HG03469 (cell line): ENCODE measurements at regions not wholly inside any gene's neighbourhood (a gene's known extent, or its start where the extent isn't known, plus 50 kb on each side); places are given as distances from the start of the nearest gene placed in this dataset.

ENCODE experiments used
- ATAC-seq: cut with Tn5 transposase; IDR thresholded peaks from one replicate; pipeline ENCODE4 v1.9.1; 2021; ENCODE audit warnings: mild to moderate bottlenecking, moderate library complexity, moderate number of reproducible peaks; ENCODE audit not compliant: unreplicated experiment

DNA sequence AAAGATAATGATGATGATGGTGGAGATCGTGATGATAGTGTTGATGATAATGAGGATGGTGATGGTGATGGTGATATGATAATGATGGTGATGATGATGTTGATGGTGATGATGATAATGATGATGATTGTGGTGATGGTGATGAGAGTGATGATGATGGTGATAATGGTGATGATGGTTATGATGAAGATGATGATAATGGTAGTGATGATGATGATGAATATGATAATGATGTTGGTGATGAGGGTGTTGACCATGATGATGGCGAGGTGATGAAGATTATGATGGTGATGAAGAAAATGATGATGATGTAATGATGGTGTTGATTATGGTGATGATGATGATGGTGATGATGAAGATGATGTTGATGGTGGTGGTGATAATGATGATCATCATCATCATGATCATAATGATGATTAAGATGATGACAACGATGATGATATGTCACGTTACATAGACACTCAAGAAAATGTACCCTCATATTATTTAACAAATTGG, 1106.4 kb downstream of the NLGN4X start:
- no peak for ATAC-seq

DNA sequence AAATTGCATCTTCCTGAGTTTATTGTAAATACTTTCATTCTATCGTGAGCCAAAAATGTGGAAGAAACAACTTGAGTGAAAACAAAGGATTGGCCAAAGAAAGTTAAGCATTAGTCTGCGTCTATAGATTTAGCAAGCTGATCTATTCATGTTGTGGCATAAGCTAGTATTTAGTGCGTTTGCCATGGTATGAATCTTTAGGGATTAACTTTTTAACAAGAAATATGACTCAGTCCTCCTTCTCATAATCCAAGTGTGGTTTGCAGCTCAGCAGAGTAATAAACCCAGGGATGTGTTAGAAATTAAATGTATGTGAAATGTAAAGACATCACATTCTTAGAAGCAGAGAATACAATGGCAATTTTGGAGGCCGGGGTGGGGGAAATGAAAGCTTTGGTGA, 1110.9 kb downstream of the NLGN4X start:
- no peak for ATAC-seq

DNA sequence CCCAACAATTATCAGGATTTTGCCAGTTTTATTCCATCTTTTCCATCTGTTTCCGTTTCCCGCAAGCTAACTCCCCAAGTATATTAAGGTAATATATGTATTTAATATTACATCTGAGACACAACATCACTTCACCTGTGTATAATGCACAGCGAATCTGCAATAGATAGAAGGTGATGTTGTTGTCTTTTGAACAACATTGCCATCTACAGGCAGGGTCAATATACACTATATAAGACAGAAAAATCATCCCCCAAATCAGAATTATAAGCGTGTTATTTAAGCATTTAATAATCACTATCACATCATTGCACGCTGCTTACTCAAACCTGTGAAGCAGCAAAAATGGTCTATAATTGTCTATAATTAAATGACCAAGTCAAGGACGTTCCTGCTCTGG, 1115.5 kb downstream of the NLGN4X start:
- ATAC-seq = no peak

DNA sequence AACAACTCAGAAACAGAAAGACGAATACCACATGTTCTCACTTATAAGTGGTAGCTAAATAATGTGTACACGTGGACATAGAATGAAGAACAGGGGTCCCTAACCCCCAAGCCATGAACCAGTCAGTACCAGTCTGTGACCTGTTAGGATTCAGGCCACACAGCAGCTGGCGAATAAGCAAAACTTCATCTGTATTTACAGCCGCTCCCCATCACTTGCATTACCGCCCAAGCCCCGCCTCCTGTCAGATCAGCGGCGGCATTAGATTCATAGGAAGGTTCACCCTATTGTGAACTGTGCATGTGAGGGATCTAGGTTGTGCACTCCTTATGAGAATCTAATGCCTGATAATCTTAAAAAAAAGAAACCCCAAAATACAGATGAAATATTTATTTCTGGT, 1128.7 kb downstream of the NLGN4X start:
- no peak for ATAC-seq

DNA sequence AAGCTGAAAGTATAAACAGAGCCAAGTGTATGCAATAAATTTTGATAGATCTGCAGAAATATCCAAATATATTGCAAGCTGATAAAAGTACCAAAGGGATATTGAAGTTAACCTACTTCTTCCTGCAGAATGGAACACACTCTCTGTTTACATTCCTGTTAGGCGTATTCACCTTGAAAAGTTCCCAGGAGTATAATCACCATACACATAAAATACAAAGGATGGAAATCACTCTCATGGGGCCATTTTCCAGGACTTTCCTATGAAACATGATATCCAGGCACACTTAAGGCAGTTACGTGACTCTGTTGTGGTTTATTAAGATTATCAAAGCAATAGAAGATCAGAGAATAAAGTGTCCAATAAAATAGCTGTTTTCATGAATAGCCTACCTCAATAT, 1142.3 kb downstream of the NLGN4X start:
- ATAC-seq = no peak

DNA sequence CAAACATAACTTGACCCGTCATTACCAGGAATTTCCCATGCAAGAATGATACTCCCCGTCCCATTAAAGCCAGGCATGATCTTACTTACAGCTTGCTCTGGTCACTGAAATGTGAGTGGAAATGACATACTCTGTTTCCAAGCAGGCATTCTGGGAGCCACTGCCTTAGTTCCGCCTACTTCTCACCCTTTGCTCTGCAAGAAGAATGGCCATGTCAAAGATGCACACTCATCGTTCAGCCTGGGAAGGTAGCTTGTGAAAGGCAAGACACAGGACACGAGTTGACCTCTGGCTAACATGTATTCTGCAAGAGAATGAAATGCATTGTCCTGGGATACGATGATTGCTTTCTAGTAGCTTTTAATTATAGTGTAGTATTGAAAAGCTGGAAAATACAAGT, 1144.4 kb downstream of the NLGN4X start:
- ATAC-seq = no peak

DNA sequence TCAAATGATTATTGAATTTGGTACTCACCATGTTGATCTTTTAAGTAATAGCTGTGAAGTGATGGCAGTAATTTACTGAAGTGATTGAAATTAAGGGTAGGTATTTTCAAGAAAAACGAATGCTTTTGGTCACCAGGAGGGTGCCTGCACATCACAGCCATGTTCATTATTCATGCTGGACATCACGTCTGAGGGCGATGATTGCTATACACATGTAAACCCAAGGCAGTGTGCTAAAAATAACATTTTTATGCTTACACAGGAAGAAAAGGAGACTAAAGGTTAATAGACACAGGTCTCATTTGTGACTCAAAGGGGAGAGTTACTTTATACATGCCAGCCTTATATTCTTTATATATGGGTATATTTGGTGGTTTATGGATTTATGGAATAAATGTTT, 1146.0 kb downstream of the NLGN4X start:
- no peak for ATAC-seq

DNA sequence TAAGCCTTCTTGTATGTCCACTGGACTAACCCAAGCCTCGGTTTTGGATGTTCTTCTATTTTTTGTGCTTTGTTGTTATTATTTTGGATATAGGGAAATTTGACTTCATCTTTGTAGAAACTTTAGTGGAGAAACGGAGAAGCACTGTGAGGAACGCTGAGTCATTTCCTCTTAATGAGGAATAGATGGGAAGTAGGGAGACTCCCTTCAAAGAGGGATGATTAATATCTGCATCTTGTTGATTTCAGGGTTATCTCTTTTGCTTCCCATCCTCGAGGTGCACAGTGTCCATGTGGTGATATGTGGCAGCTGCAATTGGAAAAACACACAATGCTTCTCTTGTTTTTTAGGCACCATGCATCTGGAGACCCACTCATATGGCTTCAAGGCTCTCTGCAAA, 1147.9 kb downstream of the NLGN4X start:
- no peak for ATAC-seq

DNA sequence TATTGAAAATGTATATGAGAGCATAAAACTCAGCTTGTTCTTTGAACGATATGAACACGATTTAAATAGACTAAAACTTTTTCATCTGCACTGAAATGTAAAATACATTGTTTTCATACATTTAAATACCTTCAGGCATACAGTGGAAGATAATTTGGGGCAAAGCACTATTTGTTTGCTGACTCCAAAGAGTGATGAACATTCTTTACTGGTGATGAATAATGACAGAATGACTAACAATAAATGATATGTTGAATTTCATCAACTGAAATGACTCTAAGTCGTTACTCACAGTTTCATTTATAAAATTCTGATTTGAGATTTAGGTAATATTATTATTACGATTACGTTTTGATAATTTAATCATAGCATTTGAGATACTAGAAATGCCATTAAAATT, 1160.1 kb downstream of the NLGN4X start:
- ATAC-seq = no peak

DNA sequence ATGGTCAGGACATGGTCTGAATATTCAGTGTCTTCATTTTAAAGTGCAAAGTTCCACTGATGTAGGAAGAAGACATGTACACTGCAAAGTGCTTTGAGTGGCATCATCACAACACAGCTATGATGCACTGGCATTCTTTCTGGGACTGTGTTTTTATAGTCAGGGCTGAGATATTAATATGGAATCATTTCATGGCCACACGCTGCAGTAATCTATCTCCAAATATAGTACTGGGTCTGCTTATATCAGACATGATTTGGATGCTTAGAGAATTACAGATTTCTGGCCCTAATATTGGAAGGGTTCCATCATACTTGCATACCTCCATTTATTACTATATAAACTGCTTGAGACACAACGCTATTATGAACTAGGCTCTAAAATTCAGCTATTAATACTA, 1170.9 kb downstream of the NLGN4X start:
- ATAC-seq = no peak

DNA sequence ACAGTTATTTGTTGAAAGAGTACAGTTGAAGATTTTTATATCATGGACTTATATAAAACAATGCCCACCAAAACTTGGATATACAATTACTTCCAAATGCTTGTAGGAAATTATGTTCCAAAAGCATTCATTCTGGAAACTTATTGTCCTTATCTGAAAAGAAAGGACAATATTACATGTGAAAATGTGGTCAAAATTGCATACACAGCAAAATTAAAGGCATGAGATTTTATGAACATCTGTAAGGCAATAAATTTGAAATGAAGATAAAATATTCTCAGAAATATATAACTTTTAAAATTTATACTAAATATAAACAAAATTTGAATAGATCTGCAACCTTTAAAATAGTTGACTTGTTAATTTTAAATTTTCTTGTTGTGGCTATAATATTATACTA, 1173.8 kb downstream of the NLGN4X start:
- ATAC-seq = no peak

DNA sequence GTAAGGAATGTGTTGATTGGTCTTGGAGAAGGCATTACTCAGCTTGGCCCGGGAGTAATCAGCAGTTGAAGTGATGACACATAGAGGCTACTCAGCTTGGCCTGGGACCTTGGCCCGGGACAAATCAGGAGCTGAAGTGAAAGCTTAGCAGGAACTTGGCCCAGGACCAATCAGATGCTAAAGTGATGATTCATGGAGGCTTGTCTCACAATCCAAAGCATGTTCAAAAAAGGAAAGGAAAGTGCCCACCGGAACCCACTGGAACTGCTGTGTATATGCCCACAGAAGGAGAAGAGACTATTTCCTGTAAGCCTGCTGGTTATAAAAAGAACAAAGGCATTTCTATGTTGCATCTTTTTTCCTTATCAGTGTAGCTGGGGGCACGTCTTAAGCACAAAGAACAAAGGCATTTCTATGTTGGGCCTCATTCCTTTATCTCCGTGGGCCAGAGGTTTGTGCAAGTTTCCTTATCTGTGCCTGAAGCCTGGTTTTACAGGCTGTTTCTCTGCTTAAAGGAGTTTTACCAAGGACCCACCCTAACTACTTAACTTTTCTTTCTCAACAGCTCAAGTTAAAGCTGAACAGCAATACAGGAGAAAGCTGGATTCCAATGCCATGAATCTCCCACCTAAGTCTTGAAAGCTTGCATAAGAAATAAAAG, 1176.7 kb downstream of the NLGN4X start:
- ATAC-seq = no peak

DNA sequence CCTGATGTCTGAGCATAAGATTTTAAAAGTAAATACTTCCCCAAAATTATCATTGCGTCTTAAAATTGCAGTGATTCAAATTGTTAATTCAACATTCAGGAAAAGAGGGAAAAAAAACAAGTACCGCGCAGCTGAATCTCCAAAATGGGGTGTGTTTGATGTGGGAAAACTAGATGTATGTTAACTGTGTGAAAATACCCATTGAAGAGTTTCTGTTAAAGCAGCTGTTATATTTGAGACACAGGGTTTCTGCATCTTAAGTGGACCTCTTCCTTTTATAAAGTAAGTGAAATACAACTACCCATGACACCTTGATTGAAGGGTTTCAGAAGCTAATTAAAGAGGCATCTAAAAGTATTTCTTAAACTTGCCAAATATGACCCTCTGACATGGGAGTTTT, 1186.1 kb downstream of the NLGN4X start:
- ATAC-seq = no peak

DNA sequence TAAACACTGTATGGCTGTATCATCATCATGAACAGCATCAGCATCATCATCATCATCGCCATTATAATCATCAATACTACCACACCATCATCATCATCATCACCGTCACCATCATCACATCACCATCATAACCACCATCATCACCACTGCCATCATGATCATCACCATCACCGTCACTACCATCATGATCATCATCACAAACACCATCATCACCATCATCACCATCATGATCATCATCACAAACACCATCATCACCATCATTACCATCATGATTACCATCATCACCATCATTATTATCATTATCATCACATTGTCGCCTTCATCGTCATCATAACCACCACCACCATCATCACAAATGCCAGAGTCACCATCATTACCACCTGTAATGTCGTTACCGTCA, 1196.9 kb downstream of the NLGN4X start:
- no peak for ATAC-seq

DNA sequence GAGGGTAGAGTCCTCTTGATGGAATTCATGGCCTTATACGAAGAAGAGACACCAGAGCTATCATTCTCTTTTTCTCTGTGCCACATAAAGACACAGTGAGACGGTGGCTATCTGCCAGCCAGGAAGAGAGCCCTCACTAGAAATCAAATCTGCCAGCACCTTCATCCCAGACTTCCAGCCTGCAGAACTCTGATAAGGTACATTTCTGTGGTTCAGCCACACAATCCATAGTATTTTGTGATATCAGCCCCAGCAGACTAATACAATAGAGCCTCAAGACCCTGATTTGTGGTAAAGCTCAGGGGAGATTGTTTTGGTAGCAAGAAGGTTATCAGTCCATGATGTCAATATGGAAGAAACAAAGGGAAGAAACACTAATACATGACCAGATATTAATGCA, 1213.2 kb downstream of the NLGN4X start:
- ATAC-seq = no peak

DNA sequence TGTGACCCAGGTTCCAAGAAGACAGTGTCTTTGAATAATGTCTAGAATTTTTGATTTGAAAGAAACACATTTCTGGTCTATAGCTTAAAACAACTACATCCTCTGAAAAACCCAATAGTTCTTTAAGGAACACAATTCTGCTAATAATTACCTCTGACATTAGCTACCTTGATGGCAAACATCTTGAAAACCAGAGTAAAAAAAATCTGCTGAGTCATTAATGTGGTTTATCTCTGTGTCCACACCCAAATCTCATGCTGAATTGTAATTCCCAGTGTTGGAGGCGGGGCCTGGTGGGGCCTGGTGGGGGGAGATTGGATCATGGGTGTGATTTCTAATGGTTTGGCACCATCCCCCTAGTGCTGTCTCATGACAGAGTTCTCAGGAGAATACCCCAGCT, 1233.8 kb downstream of the NLGN4X start:
- no peak for ATAC-seq

DNA sequence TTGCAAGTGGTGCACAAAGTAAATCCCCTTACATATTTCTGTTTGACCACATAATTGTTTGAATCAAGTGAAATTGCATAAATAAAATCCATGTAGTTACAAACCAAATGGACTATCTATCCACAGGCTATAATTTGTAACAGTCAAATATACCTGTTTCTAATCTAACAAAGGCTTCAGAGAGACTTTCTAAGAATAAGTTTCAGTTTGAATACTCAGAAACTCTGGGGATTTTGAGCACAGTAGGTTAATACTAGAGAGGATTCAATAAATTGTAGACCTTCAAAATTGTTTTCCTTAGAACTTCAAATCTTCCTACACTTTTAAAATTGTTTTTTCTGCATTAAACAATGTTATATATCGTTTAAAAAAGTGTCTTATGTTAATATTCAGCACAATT, 1250.1 kb downstream of the NLGN4X start:
- no peak for ATAC-seq

DNA sequence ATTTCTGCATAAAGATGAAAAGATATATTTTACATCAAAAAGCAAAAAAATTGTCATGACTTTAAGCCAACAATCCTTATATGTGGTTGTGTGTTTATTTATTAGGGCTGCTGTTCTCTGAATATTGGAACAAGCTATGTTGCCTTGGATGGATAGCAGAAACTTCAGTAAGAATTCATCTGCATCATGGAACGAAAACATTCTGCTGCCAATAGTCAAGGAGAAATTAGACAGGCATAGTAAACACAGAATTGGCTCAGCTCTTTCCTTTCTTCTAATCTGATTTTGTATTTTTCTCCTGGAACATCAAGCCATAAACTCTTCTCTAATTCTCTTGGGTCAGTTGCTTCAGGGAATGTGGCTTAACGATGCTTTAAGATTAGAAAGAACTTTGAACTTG, 1257.0 kb downstream of the NLGN4X start:
- no peak for ATAC-seq

DNA sequence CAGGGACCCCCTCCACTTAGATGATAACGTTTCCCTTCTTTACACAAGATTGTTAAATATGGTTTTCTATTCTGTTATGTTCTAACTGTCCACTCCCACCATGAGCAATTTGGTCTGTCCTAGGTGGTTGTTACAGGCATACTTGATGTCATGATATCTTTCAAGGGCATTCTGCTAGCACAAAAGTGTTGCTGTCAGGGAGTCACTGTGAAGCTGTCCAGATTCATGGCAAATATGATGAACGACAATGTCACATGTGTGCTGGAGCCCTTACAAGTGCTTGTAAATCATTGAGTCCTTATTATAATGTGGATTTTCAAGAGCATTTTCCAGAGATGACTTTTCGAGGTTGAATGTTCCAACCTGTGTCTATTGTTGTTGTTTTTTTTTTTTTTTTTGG, 1250.7 kb upstream of the PRKX start:
- no peak for ATAC-seq

DNA sequence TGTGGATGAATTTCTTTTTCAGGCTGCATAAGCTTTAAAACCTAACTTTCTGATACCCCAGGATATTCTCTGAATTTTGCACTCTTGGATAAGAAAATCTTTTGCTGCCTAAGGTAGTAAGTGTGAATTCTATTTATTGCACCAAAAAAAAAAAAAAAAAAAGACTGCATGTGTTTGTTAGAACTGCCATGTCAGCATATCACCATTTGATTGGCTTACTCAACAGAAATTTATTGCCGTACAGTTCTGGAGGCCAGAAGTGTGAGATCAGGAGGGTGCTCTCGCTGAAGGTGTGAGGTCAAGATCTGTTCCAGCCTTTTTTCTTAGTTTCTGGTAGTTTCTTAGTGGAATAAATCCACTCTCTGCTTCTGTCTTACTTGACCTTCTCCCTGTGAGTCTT, 1250.0 kb upstream of the PRKX start:
- no peak for ATAC-seq

DNA sequence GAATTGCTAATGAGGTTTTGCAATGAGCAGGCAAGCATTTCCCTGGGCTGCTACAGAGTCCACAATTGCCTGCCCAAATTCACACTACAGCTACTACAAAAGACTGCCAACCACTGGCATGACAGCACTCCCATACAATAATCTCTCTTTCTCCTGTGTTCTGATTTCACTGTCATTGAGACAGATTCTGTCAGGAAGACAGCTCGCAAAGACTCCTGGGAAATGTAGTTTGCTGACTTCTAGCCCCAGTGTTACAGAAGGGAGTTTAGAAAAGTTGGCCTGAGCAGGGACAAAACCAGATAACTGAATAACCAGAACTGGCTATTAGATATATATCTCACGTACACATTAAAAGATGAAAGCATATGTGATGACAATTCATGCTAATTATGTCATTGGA, 1231.3 kb upstream of the PRKX start:
- ATAC-seq = no peak

DNA sequence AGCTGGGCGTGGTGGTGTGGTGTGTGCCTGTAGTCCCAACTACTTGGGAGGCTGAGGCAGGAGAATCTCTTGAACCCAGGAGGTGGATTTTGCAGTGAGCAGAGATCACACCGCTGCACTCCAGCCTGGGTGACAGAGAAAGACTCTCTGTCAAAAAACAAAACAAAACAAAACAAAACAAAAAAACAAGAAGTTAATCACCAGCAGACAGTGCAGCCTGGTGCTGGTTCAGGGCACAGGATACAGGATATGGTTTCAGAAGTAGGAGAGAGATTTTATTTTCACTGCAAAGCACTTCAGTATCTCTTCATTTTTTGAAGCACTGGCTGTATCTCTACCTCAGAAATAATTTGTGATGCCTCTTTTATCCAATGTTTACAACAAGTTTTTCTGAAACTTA, 1222.9 kb upstream of the PRKX start:
- no peak for ATAC-seq

DNA sequence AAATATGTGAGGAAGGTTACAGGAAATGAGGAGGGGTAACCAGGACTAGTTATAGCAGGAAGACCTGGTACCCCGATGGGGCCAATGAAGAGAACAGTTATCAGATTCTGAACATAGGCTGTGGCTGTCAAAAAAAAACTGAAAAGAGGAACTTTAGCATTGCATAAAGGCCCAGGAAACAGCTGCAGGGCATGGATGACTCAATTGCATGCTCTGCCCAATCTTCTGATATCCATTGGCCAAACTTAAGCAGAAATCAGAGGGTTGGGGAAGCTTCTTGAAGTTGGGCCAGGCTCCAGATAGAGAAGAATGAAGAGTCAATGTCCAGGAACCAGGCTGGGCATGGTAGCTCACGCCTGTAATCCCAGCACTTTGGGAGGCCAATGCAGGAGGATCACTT, 1222.4 kb upstream of the PRKX start:
- no peak for ATAC-seq
